ENCODE measurements at regions not wholly inside any gene's neighbourhood (a gene's known extent, or its start where the extent isn't known, plus 50 kb on each side); places are given as distances from the start of the nearest gene placed in this dataset.

DNA sequence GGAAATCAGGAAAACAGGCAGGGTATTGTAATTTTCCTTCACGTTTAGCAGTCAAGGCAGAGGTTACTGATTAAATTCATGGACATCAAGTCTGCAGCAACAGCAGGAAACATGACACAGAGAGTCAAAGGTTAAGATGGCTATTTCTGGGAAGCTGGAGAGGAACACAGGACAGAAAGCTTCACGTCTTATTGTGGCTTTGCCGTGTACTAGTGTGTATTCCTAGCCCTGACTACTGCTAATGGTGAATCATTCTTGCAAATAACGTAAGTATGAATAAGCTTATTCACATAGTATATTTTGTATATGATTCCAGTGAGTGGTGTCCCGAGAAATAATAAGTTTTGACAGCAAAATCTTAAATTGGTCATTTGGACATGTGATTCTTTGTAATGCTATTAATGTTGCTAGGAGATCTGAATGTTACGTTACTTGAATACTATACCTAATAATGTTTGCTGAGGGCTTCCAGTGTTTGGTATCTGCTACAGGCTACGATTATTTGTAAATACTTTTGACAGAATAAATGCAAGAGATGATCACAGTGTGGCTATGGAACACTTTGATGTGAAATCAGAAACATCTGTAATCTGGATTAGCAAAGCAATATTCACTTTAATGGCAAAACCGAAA lies 77.4 kb downstream of the DISP1 start:
- Histone ChIP-seq H3K9me1 (ENCODE audit: insufficient read depth, low read length) (no peaks in the 10 kb centered on the region), H3K27ac (ENCODE audit: insufficient read depth, low read length) (no peak overlapping the region), H3K4me2 (ENCODE audit: low read depth, low read length) (peak overlapping the region; percentile 30; the same call in 1 of the 2 replicates), H2BK120ac (ENCODE audit: low read depth, low read length) (peak overlapping the region; percentile 38; the same call in 1 of the 2 replicates), H3K9me3 (ENCODE audit: control insufficient read depth, insufficient read depth, low read length) (no peaks in the 10 kb centered on the region), H3K4ac (ENCODE audit: low read depth, low read length) (no peak overlapping the region), H3K23ac (ENCODE audit: low read depth, low read length) (no peak overlapping the region), H2AK9ac (replicated peaks; ENCODE audit: low read depth, low read length, poor library complexity) (no peak overlapping the region), H3K9ac (ENCODE audit: low read depth, low read length) (no peak overlapping the region), H3K79me1 (ENCODE audit: low read depth in 1 of 2, low read length in 2 of 2) (no peaks in the 10 kb centered on the region), H3K18ac (ENCODE audit: low read depth, low read length) (no peak overlapping the region), H3K14ac (replicated peaks; ENCODE audit: low read depth, low read length) (0 out of 2 replicates have a peak overlapping the region, but pooled peaks have one; percentile 56), H4K91ac (ENCODE audit: insufficient read depth, low read depth, low read length) (no peak overlapping the region), H3K4me3 (ENCODE audit: insufficient read depth, low read depth, low read length) (no peak overlapping the region), H4K5ac (ENCODE audit: low read depth, low read length) (no peak overlapping the region), H4K20me1 (ENCODE audit: insufficient read depth, low read length) (no peaks in the 10 kb centered on the region), H3K27me3 (ENCODE audit: control insufficient read depth, insufficient read depth, low read length) (no peaks in the 10 kb centered on the region), H2AFZ (replicated peaks; ENCODE audit: low read length, poor library complexity) (no peak overlapping the region), H3K36me3 (ENCODE audit: control insufficient read depth, insufficient read depth, low read length) (no peaks in the 10 kb centered on the region), H3K4me1 (ENCODE audit: control insufficient read depth, insufficient read depth, low read length) (no peaks in the 10 kb centered on the region), H2BK15ac (ENCODE audit: low read depth, low read length) (no peak overlapping the region), H4K8ac (ENCODE audit: low read depth in 2 of 2, low read length in 2 of 2) (0 out of 4 replicates have a peak overlapping the region, but pooled peaks of 1 of the 2 experiments have one; percentile 52), H3K56ac (ENCODE audit: extremely low read depth, insufficient read depth, low read length) (no peak overlapping the region), H2AK5ac (ENCODE audit: low read depth, low read length) (no peak overlapping the region), H2BK5ac (ENCODE audit: low read depth, low read length, poor library complexity, severe bottlenecking) (peak overlapping the region; percentile 60), H2BK20ac (ENCODE audit: low read depth, low read length) (no peak overlapping the region)
- TF ChIP-seq MAFK (IDR thresholded peaks at IDR 0.05; ENCODE audit: low read depth, low read length) (peak; percentile 22; the same call in 1 of the 2 replicates), POLR2A (IDR thresholded peaks at IDR 0.05; ENCODE audit: low read depth, low read length) (no peak), NFE2L2 (IDR thresholded peaks at IDR 0.05; ENCODE audit: low read depth, low read length) (peak; percentile 58; the same call in 1 of the 2 replicates), FOS (IDR thresholded peaks at IDR 0.05; ENCODE audit: low read depth, low read length) (peak; percentile 59; the same call in 1 of the 2 replicates), CHD1 (IDR thresholded peaks at IDR 0.05; ENCODE audit: low read depth, low read length) (no peak), RFX5 (IDR thresholded peaks at IDR 0.05; ENCODE audit: low read depth, low read length) (no peak), MAZ (IDR thresholded peaks at IDR 0.05; ENCODE audit: borderline replicate concordance, low read depth, low read length) (no peak), CEBPB (IDR thresholded peaks at IDR 0.05; ENCODE audit: low read depth, low read length) (no peak; the same call in none of the 2 replicates)
- TF ChIP-seq, protein P1, sequence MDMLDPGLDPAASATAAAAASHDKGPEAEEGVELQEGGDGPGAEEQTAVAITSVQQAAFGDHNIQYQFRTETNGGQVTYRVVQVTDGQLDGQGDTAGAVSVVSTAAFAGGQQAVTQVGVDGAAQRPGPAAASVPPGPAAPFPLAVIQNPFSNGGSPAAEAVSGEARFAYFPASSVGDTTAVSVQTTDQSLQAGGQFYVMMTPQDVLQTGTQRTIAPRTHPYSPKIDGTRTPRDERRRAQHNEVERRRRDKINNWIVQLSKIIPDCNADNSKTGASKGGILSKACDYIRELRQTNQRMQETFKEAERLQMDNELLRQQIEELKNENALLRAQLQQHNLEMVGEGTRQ (IDR thresholded peaks at IDR 0.05; ENCODE audit: low read depth, low read length): peak; percentile 34; the same call in 1 of the 2 replicates
- TF ChIP-seq, protein P2, sequence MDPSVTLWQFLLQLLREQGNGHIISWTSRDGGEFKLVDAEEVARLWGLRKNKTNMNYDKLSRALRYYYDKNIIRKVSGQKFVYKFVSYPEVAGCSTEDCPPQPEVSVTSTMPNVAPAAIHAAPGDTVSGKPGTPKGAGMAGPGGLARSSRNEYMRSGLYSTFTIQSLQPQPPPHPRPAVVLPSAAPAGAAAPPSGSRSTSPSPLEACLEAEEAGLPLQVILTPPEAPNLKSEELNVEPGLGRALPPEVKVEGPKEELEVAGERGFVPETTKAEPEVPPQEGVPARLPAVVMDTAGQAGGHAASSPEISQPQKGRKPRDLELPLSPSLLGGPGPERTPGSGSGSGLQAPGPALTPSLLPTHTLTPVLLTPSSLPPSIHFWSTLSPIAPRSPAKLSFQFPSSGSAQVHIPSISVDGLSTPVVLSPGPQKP (IDR thresholded peaks at IDR 0.05; ENCODE audit: borderline replicate concordance, low read depth, low read length): no peak
- in situ Hi-C loops (cut with MboI; ENCODE audit: low sequenced_read_pairs) (no loop called here), intact Hi-C loops (cut with micrococcal nuclease) (no loop called here), dilution Hi-C loops (cut with HindIII; ENCODE audit: low sequenced_read_pairs, unreplicated experiment) (no loop called here)
- no CpG with 5 or more reads among the region's 8 CpGs for WGBS, 2 experiments (ENCODE audit: extremely low coverage in 2 of 2, insufficient read length in 1 of 2)
- peak; percentile 69 for ATAC-seq (ENCODE audit: low read depth)
- ChIA-PET POLR2A (ENCODE audit: unreplicated experiment) (no interaction called here), CTCF (no interaction called here)
- no TSS peak for BruUV-seq (replicated peaks)
- peak; percentile 94 for DNase-seq
